ENCODE measurements at regions not wholly inside any gene's neighbourhood (a gene's known extent, or its start where the extent isn't known, plus 50 kb on each side); places are given as distances from the start of the nearest gene placed in this dataset.

DNA sequence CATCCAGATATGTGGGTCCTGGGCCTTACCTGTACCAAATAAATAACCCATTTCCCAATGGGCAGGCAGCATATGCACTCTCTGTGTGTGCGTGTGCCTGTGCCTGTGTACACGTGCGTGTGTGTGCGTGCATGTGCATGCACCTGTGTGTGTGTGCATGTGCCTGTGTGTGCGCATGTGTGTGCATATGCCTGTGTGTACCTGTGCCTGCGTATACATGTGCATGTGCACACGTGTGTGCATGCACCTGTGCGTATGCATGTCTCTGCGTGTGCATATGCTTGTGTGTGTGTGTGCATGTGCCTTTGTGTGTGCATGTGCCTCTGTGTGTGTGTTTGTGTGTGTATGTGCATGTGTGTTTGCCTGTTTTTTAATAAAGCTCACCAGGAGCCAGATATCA, 197.1 kb downstream of the PHETA1 start:
- no peak overlapping the region for H3K27ac ChIP-seq
- TF ChIP-seq CTCF (conservative IDR thresholded peaks at IDR 0.05), result no peak

- no peak overlapping the region for H3K27ac ChIP-seq
- TF ChIP-seq CTCF (conservative IDR thresholded peaks at IDR 0.05), result no peak
Observed at GRCh38 chr12:111171345-111171744, 197.6 kb downstream of the PHETA1 start.

- TF ChIP-seq CTCF (conservative IDR thresholded peaks at IDR 0.05), result no peak
- H3K27ac ChIP-seq, result no peak overlapping the region
Observed at GRCh38 chr12:111170543-111170942, 198.4 kb downstream of the PHETA1 start.

- TF ChIP-seq CTCF (conservative IDR thresholded peaks at IDR 0.05), result no peak
- H3K27ac ChIP-seq, result no peak overlapping the region
Observed at GRCh38 chr12:111169456-111169855, 199.4 kb downstream of the PHETA1 start.

DNA sequence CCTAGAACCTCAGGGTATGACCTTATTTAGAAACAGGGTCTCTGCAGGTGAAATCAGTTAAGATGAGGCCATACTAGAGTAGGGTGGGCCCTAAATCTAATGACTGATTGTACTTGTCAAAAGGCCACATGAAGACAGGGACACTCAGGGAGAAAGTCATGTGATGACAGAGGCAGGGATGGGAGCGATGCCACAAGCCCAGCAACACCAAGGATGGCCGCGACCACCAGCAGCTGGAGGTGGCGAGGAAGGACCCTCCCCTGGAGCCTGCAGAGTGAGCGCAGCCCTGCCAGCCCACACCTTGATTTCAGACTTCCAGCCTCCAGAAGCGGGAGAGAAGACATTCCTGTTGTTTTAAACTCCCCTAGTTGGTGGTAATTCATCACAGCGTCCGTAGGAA, 199.9 kb downstream of the PHETA1 start:
- no peak for TF ChIP-seq CTCF (conservative IDR thresholded peaks at IDR 0.05)
- no peak overlapping the region for H3K27ac ChIP-seq

DNA sequence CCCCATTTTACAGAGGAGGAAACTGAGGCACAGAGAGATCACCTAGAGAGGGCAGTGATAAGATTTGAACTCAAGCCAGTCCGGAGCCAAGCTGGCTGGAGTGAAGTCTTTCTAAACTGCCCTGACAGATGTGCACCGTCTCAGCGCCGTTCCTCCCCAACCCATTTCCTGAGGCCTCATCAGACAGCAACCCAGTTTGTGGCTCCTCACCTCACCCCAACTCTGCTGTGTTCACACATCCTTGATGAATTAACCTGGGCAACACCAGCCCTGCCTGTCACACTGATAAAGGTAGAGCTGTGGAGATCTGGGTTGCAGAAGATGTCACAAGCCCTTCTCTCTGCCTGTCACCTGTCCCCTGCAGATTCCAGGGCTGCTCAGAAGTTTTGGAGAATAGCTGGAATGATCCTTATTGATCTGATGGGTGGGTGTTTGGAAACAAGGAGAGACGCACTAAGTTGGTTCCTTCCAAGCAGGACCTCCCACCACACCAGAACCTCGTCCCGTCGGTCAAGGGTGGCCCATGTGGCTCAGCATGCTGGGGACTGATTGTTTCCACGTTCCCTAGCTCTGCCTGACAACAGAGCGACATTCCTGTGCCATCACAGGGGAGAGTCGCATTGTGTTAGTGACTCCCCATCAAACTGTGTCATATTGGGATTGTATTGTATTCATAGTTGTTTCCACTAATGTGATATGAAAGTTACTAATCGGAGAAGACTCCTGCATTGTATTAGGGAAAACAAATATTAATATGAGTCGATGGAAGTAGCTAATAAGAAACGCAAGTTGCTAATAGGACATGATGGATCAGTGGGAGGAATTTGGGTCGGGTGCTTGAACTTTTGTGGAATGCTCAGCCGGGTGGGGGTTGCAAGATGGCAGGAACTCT, 200.6 kb downstream of the PHETA1 start:
- no peak for TF ChIP-seq CTCF (conservative IDR thresholded peaks at IDR 0.05)
- H3K27ac ChIP-seq, result no peak overlapping the region

DNA sequence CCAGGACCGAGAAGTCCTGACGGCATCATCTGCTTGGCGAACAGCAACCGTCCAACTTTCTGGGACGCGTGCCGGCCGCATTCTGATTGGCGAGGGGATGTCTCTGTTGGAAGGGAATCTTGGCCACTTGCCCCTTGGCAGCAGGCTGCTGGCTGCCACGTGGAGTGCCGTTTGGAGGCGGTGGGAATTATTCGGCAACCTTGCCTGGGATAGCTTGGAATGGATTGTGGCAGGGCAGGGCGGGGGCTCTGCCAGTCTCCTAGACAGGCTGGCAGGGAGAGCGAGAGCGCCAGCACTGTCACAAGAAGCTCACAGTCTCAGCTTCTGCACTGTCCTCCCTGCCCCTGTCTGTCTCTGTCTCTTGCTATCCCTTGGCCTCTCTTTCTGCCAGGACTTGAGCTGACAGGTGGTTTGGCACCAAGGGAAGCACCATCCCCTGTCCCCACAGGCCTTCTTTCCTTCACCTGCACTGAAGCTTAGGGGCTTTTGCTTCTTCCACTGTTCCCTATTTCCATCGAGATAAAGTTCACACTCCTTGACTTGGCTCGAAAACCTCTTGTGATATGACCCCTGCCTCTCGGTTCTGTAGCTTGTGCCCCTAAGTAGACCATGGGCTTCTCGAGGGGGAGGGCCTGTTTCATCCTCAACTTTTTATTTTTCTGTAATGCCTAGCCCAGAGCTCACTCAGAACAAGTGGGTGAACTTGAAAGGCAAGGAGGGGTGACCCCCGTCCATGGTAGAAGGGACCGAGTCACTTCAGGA, 201.9 kb downstream of the PHETA1 start:
- H3K27ac ChIP-seq, result no peak overlapping the region

More for the DNA sequence above, 201.9 kb downstream of the PHETA1 start:
- no peak for TF ChIP-seq CTCF (conservative IDR thresholded peaks at IDR 0.05)
